MM.1S (cell line): ENCODE measurements at regions not wholly inside any gene's neighbourhood (a gene's known extent, or its start where the extent isn't known, plus 50 kb on each side); places are given as distances from the start of the nearest gene placed in this dataset.

Source experiments
- CTCF ChIP-seq: fragments of 300-600 bp; sonication (generic); IDR thresholded peaks from 2 replicates; pipeline ENCODE4 v1.5.1; 2016; ENCODE audit warnings: antibody characterized with exemption, low read length, mixed read lengths
- EZH2 ChIP-seq: fragments of 300-600 bp; sonication (generic); optimal IDR thresholded peaks from 2 replicates; pipeline ENCODE3; 2017; ENCODE audit warnings: low read depth, mild to moderate bottlenecking, antibody characterized with exemption, low read length, mixed read lengths
- EZH2phosphoT487 ChIP-seq: fragments of 300-600 bp; sonication (generic); IDR thresholded peaks from 2 replicates; pipeline ENCODE4 v1.6.1; 2018; ENCODE audit warnings: antibody characterized with exemption, low read length

GRCh38 chr2:22990246-22990645, 394.7 kb upstream of the KLHL29 start:
- TF ChIP-seq EZH2, result no peak
- no peak for TF ChIP-seq CTCF
- TF ChIP-seq EZH2phosphoT487, result no peak
